SU-DHL-6 (cell line): ENCODE measurements at regions not wholly inside any gene's neighbourhood (a gene's known extent, or its start where the extent isn't known, plus 50 kb on each side); places are given as distances from the start of the nearest gene placed in this dataset.

Experiments
- CTCF ChIP-seq: fragments of 200-600 bp; sonication (generic); IDR thresholded peaks from one replicate; pipeline ENCODE4 v1.5.1; 2017; ENCODE audit warnings: antibody characterized with exemption, mild to moderate bottlenecking, low read length, moderate library complexity; ENCODE audit not compliant: insufficient read depth, poor library complexity, severe bottlenecking
- EZH2phosphoT487 ChIP-seq: fragments of 200-600 bp; sonication (generic), shearing (Covaris generic); conservative IDR thresholded peaks from 2 replicates; pipeline ENCODE4 v1.6.1; 2018; ENCODE audit warnings: mild to moderate bottlenecking, antibody characterized with exemption, low read length, moderate library complexity, mixed read lengths

GRCh38 chr3:154953538-154953937 lies 126.6 kb upstream of the MME start:
- no peak for TF ChIP-seq CTCF
- no peak for TF ChIP-seq EZH2phosphoT487
